ENCODE measurements at regions not wholly inside any gene's neighbourhood (a gene's known extent, or its start where the extent isn't known, plus 50 kb on each side); places are given as distances from the start of the nearest gene placed in this dataset.
A peak's percentile ranks its signal among the peaks of the same experiment; 100 is the strongest.

GRCh38 chr12:47303995-47304560 is 224.3 kb upstream of the AMIGO2 start:
- no peak for DNase-seq

GRCh38 chr12:47303207-47303606 is 223.4 kb upstream of the AMIGO2 start:
- no peak for DNase-seq

GRCh38 chr12:47302111-47302671 is 222.4 kb upstream of the AMIGO2 start:
- peak; percentile 31 for DNase-seq

- no peak for DNase-seq
These were observed 219.8 kb upstream of the AMIGO2 start for GRCh38 chr12:47299586-47299985.

- DNase-seq: no peak
These were observed 218.2 kb upstream of the AMIGO2 start for GRCh38 chr12:47297993-47298392.

- DNase-seq: no peak
These were observed 217.1 kb upstream of the AMIGO2 start for GRCh38 chr12:47296828-47297227.

GRCh38 chr12:47293406-47293805 is 213.6 kb upstream of the AMIGO2 start:
- no peak for DNase-seq

GRCh38 chr12:47286676-47287075 is 206.9 kb upstream of the AMIGO2 start:
- no peak for DNase-seq

Measured in stimulated activated CD4-positive, alpha-beta T cell treated with anti-CD3 and anti-CD28 coated beads, Interleukin-1b, Interleukin-23, amount 100 ng/mL, for 48 hours (primary cell).